AG10803 (cell line): ENCODE measurements at regions not wholly inside any gene's neighbourhood (a gene's known extent, or its start where the extent isn't known, plus 50 kb on each side); places are given as distances from the start of the nearest gene placed in this dataset.
"Not testable (repeated sequence)": the region's sequence is repeated elsewhere in the genome, so short reads cannot be mapped to it uniquely, and the experiment has no call there.

Experiments
- DNase-seq: peaks from one replicate; pipeline ENCODE4 v3.0.0; 2010; ENCODE audit warnings: low read depth
- H3K4me3 ChIP-seq: 2 replicates; pipeline ENCODE4 v1.5.1; 2011; ENCODE audit warnings: mild to moderate bottlenecking, low read length, control low read depth
- TF ChIP-seq, protein P1 (sequence below): conservative IDR thresholded peaks from 2 replicates; pipeline ENCODE4 v1.5.1; 2011; ENCODE audit warnings: mild to moderate bottlenecking, low read length, control low read depth, inconsistent platforms

DNA sequence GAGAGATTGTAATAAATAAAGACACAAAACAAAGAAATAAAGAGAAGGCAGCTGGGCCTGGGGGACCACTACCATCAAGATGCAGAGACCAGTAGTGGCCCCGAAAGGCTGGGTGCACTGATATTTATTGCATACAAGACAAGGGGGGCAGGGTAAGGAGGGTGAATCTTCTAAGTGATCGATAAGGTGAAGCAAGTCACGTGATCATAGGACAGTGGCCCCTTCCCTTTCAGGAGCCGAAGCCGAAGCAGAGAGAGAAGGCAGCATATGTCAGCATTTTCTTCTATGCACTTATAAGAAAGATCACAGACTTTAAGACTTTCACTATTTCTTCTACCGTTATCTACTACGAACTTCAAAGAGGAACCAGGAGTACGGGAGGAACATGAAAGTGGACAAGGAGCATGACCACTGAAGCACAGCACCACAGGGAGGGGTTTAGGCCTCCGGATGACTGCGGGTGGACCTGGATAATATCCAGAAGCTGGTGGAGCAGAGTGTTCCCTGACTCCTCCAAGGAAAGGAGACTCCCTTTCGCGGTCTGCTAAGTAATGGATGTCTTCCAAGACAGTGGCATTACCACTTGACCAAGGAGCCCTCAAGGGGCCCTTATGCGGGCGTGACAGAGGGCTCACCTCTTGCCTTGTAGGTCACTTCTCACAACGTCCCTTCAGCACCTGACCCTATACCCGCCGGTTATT lies 126.4 kb downstream of the RBM46 start:
- not testable (repeated sequence) for H3K4me3 ChIP-seq, DNase-seq

DNA sequence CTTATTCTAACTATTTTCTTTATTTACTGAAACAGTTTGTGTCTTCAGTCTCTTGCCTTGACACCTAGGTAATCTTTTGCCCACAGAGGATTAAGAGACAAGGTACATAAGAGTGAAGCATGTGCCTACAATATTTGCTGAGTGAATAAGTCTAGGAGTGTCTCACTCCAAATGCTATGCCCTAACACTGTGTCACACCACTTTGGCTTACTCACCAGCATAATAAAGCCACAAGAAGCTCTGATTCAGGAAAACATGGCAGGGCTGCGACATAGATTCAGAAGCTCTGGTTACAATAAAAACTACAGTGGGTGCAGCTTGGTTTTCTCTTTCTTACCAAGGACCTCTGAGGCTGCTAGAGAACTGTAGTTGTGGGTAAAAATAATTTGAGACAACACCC lies 127.1 kb downstream of the RBM46 start:
- no peak overlapping the region for H3K4me3 ChIP-seq

DNA sequence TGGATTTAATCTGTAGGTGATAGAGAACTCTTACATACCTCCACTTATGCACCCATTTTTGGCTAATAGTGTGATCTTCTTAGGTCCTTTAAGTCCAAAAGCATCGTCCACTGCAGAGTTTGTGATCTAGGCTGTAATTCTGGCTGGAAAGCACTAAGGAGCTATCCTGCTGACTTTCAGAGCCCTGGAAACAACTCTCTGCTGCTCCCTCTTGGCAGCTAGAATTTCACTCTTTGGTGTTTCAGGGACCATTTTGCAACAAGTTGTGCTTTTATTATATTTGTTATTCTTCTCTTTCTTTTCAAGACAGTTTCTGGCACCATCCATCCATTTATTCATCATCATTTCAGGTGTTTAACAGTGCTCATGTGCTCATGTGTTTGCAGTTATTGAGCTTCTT lies 130.0 kb downstream of the RBM46 start:
- peak; percentile 4 for DNase-seq
- TF ChIP-seq, protein P1, sequence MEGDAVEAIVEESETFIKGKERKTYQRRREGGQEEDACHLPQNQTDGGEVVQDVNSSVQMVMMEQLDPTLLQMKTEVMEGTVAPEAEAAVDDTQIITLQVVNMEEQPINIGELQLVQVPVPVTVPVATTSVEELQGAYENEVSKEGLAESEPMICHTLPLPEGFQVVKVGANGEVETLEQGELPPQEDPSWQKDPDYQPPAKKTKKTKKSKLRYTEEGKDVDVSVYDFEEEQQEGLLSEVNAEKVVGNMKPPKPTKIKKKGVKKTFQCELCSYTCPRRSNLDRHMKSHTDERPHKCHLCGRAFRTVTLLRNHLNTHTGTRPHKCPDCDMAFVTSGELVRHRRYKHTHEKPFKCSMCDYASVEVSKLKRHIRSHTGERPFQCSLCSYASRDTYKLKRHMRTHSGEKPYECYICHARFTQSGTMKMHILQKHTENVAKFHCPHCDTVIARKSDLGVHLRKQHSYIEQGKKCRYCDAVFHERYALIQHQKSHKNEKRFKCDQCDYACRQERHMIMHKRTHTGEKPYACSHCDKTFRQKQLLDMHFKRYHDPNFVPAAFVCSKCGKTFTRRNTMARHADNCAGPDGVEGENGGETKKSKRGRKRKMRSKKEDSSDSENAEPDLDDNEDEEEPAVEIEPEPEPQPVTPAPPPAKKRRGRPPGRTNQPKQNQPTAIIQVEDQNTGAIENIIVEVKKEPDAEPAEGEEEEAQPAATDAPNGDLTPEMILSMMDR, result peak; percentile 24; the same call in 1 of the 2 replicates
- H3K4me3 ChIP-seq, result no peak overlapping the region

More for the DNA sequence above, 127.1 kb downstream of the RBM46 start:
- TF ChIP-seq, protein P1, result no peak
- DNase-seq, result no peak

GRCh38 chr4:154911608-154912098 lies 130.6 kb downstream of the RBM46 start:
- TF ChIP-seq, protein P1, result no peak
- DNase-seq, result no peak
- H3K4me3 ChIP-seq, result no peak overlapping the region

DNA sequence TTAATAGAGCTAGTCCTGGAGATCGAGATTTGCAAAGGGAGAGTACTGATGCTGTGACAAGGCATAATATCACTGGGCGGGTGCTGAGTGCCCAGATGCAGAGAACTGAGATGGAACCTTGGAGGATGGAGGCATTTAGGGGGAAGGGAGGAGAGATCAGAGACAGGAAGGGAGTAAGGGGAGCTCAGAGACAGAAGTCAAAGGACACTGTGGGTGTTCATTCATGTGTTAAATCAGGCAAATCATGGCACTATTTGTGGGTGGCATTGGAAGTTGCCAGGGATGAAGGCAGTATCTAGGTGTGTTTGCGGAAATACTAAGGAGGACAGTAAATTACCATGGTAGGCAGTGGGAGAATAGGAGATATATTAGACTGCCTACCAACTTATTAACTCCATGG lies 135.0 kb downstream of the RBM46 start:
- TF ChIP-seq, protein P1, result no peak
- no peak for DNase-seq
- no peak overlapping the region for H3K4me3 ChIP-seq

DNA sequence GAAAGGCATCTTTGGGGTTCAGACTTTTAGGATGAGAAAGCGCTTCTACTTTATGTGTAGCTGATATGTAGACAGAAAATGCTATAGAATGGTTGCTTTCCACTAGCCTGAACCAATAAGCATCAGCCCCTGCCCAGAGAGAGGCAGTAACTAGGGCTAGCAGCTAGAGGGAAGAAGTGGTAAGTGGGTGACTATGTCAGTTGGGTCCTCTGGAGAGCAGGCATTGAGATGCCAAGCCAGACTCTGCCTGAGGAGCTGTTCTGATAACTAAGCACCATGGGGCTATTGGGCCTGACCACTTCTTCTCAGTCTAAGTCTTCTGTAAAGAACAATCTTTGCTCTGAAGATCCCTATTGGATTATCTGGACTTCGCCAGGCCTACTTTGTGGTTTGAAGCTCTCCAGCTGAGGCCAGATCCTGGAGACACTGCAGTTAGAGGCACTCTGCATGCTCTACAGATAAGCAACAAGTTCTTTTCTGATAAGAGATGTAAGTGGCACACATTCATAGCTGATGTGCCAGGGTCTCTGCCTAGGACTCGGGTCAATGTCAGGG lies 146.1 kb downstream of the RBM46 start:
- H3K4me3 ChIP-seq, result no peak overlapping the region
- DNase-seq, result no peak
- TF ChIP-seq, protein P1, result no peak

DNA sequence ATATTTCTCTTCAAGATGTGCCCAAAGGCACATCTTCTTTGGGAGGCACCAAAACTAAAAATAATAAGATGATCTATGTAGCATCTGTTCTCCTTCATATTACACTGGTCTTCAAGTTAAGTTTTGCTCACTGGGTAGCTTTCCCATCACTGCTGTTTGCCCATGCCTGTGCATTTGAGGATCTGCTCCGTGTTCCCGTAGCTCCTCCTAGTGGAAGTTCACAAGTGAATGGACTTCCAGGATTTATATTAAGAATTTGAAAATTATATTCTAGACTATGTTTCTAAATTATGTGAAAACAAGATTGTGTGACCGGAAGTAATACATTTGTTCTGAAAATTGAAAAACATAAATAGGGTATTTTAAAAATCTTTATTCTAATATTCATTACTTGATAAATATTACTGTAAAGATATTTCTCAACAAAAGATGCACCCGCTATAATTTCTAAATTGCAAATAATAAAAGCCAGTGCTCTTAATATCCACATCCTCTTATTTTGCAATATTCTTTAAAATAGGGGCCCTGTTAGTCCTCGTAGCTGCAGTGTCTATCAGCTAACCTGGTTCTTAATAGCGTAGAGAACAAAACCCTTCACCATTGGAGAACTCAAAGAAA lies 147.7 kb downstream of the RBM46 start:
- TF ChIP-seq, protein P1, result peak; percentile 67
- no peak overlapping the region for H3K4me3 ChIP-seq
- DNase-seq, result peak; percentile 56
